GM18508 (cell line): ENCODE measurements at regions not wholly inside any gene's neighbourhood (a gene's known extent, or its start where the extent isn't known, plus 50 kb on each side); places are given as distances from the start of the nearest gene placed in this dataset.
"Not testable (repeated sequence)": the region's sequence is repeated elsewhere in the genome, so short reads cannot be mapped to it uniquely, and the experiment has no call there.

Source experiments
- ATAC-seq: cut with Tn5 transposase; IDR thresholded peaks from one replicate; pipeline ENCODE4 v1.9.1; 2021; ENCODE audit warnings: moderate number of reproducible peaks; ENCODE audit not compliant: insufficient read depth, unreplicated experiment

- ATAC-seq, result not testable (repeated sequence)
These were observed 235.1 kb downstream of the DLL1 start for GRCh38 chr6:170055797-170056196.

GRCh38 chr6:170053966-170054661, 236.8 kb downstream of the DLL1 start:
- ATAC-seq, result no peak

- no peak for ATAC-seq
These were observed 237.7 kb downstream of the DLL1 start for GRCh38 chr6:170052991-170053821.

DNA sequence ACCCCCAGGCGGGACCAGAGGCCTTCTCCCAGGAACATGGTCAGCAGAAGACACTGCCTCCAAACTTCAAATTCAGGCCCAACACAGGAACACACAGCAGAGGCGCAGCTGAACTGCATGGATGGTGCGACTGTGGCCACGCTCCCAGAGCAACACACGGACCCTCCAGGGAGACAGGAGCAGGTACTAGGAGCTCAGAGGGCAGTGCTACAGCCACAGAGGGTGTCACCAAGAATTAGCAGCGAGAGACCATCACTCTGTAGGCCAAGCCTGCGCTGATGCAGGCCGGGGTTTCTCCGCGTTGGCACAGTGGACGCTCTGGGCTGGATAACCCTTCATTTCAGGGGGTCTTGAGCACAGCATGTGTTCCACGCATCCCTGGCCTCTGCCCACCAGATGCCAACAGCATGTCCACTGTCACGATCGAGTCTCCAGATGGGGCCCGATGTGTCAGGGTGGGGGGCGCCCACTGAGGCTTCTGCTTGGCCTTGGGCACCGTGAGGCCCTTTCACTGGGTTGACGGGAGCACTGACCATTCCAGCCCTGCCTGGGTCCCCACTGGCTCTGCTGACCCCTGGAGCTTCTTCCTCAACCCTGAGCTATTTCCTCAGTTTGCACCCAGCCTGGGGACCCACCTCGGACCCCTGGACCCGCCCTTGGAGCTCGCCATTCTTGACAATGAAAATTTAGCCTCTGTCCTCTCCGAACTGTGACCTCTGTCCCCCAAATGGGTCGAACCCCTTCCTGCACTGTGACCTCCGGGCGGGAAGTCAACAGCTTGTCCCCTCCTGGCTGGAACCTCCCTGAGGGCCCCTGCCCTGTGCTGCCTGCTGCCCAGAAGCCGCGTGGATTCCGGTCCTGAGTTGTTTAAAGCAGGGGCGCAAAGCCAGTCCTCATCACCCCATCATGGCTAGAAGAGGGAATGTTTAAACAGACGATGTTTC, 239.4 kb downstream of the DLL1 start:
- no peak for ATAC-seq

GRCh38 chr6:170050591-170051041, 240.3 kb downstream of the DLL1 start:
- ATAC-seq, result no peak

GRCh38 chr6:170049641-170050561, 241.0 kb downstream of the DLL1 start:
- no peak for ATAC-seq

GRCh38 chr6:170048615-170049256, 242.1 kb downstream of the DLL1 start:
- no peak for ATAC-seq

- no peak for ATAC-seq
These were observed 243.1 kb downstream of the DLL1 start for GRCh38 chr6:170047823-170048222.

GRCh38 chr6:170046791-170047626, 243.9 kb downstream of the DLL1 start:
- ATAC-seq, result no peak

GRCh38 chr6:170045981-170046667, 244.8 kb downstream of the DLL1 start:
- no peak for ATAC-seq

- no peak for ATAC-seq
These were observed 245.3 kb downstream of the DLL1 start for GRCh38 chr6:170045563-170045960.

GRCh38 chr6:170044836-170045562, 245.9 kb downstream of the DLL1 start:
- ATAC-seq, result no peak

- no peak for ATAC-seq
These were observed 246.7 kb downstream of the DLL1 start for GRCh38 chr6:170043881-170044790.

DNA sequence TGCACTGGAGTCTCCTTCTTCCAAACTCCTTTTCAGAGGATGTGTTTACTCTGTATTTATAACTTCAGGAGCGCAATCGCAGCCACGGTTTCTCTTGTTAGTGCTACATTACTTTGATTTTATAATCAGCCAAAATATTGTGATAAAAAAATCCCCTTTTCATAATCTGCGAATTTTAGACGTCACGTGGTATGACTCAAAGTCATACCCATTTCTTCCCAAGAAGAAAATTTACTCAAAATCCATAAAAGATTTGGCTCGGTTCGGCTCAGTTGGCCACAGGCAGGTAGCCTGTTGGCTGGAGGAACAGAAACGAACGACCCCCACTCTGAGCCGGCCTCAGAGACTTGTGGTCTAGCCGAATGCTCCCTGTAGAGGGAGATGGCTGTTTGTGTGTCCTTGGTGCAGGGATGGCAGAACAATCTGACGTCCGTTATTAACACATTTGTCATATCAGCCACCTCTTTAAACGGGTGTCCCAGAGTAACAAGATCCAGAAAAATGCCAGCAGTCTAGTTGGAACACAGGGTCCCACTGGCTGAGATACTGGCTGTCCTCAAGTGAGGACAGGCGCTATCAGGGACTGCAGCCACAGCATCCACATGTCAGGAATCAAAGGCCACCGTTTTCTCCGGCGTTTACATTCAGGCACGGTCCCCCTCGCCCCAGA, 247.6 kb downstream of the DLL1 start:
- no peak for ATAC-seq

DNA sequence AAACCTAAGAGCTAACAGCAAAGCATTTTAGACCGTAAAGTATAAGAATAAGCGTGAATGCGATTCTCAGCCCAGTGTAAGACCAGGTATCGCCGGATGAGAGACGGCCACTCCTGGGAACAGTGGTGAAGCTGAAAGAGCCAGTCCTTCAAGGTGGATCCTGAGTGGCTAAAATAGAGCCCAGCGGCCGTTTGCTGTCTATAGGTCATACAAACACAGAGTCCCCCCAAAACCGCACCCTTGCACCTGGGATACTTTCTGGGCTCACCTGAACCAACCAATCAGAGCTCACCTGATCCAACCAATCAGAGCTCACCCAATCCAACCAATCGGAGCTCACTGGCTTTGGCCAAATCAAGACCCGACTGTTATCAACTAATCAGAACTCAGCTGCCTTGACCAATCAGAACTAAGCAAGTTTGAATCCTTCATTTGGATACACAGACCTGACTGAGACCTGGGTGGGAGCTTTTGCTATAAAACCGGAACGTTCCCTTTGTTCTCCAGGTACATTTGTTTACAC, 248.2 kb downstream of the DLL1 start:
- ATAC-seq, result no peak
